ENCODE measurements at regions not wholly inside any gene's neighbourhood (a gene's known extent, or its start where the extent isn't known, plus 50 kb on each side); places are given as distances from the start of the nearest gene placed in this dataset.

GRCh38 chr7:52249741-52250140, 785.7 kb upstream of the POM121L12 start (continued):
- TF ChIP-seq CTCF (tag by site-specific recombination; IDR thresholded peaks at IDR 0.05), result no peak
- no peak for TF ChIP-seq ZNF239 (tag by site-specific recombination; IDR thresholded peaks at IDR 0.05)
- no peak for TF ChIP-seq ZNF341 (tag by site-specific recombination; IDR thresholded peaks at IDR 0.05; ENCODE audit: low read depth)

GRCh38 chr7:52247518-52247917, 787.9 kb upstream of the POM121L12 start:
- no peaks in the 10 kb centered on the region for H3K4me1 ChIP-seq (ENCODE audit: control insufficient read depth, insufficient read depth, low read length)
- no peaks in the 10 kb centered on the region for H3K36me3 ChIP-seq (ENCODE audit: control insufficient read depth in 2 of 2, insufficient read depth in 1 of 2, low read length in 2 of 2)
- no peak for TF ChIP-seq ZNF792 (tag by site-specific recombination; IDR thresholded peaks at IDR 0.05)
- no peak for TF ChIP-seq ZNF169 (tag by site-specific recombination; IDR thresholded peaks at IDR 0.05)
- no peak for TF ChIP-seq ZNF10 (tag by site-specific recombination; IDR thresholded peaks at IDR 0.05)
- no peak for TF ChIP-seq ZNF2 (tag by site-specific recombination; IDR thresholded peaks at IDR 0.05)
- TF ChIP-seq ZNF521 (tag by site-specific recombination; IDR thresholded peaks at IDR 0.05), result no peak
- no peak for TF ChIP-seq OSR2 (tag by site-specific recombination; IDR thresholded peaks at IDR 0.05)
- no peak for TF ChIP-seq ZNF174 (tag by site-specific recombination; IDR thresholded peaks at IDR 0.05)
- no peak for TF ChIP-seq WT1 (tag by site-specific recombination; IDR thresholded peaks at IDR 0.05)
- TF ChIP-seq ZNF629 (tag by site-specific recombination; IDR thresholded peaks at IDR 0.05), result no peak
- no peak for TF ChIP-seq ZNF513 (tag by site-specific recombination; IDR thresholded peaks at IDR 0.05)
- TF ChIP-seq PRDM4 (tag by site-specific recombination; IDR thresholded peaks at IDR 0.05), result no peak
- TF ChIP-seq SETDB1 (IDR thresholded peaks at IDR 0.05; ENCODE audit: insufficient read length, low read length), result no peak
- no peak for TF ChIP-seq ZNF398 (tag by site-specific recombination; IDR thresholded peaks at IDR 0.05)
- TF ChIP-seq ZNF529 (tag by site-specific recombination; IDR thresholded peaks at IDR 0.05; ENCODE audit: insufficient replicate concordance), result no peak
- no peak for TF ChIP-seq PBX3 (CRISPR knock-in tag; IDR thresholded peaks at IDR 0.05)
- no peak for TF ChIP-seq ZNF621 (tag by site-specific recombination; IDR thresholded peaks at IDR 0.05)
- TF ChIP-seq ZNF555 (tag by site-specific recombination; conservative IDR thresholded peaks at IDR 0.05), result no peak
- H3K9me3 ChIP-seq (ENCODE audit: control insufficient read depth, insufficient read depth, low read depth, low read length), result no peaks in the 10 kb centered on the region
- H3K27ac ChIP-seq (ENCODE audit: extremely low read depth, low read depth, low read length), result no peak overlapping the region
- POLR2A ChIA-PET, result no interaction called here
- H3K4me3 ChIP-seq (ENCODE audit: low read depth, low read length), result no peak overlapping the region
- CTCF ChIA-PET, result interaction anchor here (0.6 kb wide), 1 partner anchor 11 kb away, joined by 3 read pairs; no protein-coding TSS in a partner anchor

Data from HEK293 (cell line).